Stimulated activated CD4-positive, alpha-beta T cell treated with anti-CD3 and anti-CD28 coated beads, Interleukin-15, amount 100 ng/mL, for 48 hours (primary cell): ENCODE measurements at regions not wholly inside any gene's neighbourhood (a gene's known extent, or its start where the extent isn't known, plus 50 kb on each side); places are given as distances from the start of the nearest gene placed in this dataset.

Experiments
- DNase-seq, 2 donors: peaks; one replicate each; pipeline ENCODE4 v3.0.0-alpha.2; 2020; ENCODE audit warnings: low read depth in 2 of 2

GRCh38 chr1:199688133-199688676, 339.3 kb upstream of the NR5A2 start:
- no peak for DNase-seq

DNA sequence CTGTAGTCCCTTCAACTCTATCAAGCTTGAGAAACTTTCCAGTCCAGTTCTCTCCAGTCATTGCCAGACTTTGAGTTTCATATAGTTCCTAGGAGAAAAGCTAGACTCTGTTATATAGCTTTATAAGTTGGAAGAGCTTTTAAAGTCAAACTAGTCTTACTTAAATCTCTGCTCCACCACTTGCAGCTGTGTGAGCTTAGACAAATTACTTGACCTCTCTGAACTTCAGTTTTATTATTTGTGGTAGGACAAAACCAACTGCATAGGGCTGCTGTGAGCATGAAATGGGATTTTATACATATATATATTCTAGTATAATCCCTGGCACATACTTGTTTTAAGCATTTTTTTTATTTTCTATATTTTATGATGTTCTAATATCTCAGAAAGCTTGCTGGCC, 338.7 kb upstream of the NR5A2 start:
- no peak for DNase-seq

DNA sequence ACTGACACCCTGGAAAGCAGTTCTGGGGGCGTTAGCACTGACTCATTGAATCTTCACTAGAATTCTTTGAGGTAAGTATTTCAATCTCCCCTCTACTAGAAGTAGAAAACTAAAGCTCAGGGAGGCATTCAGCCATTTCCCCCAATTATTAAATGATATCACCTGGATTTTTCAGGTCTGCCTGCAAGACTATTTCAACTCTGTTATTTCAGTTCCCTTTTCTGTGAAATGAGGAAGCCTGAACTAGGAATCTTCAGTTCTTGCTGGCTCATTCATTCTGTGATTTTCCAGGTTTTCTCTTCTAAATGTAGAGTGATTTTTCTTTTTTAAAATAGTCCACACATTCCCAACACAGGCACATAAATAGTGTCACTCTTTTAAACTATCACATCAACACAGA, 337.0 kb upstream of the NR5A2 start:
- no peak for DNase-seq

GRCh38 chr1:199691540-199691939, 336.0 kb upstream of the NR5A2 start:
- DNase-seq, result no peak

- no peak for DNase-seq
Observed at GRCh38 chr1:199693724-199694123, 333.8 kb upstream of the NR5A2 start.

DNA sequence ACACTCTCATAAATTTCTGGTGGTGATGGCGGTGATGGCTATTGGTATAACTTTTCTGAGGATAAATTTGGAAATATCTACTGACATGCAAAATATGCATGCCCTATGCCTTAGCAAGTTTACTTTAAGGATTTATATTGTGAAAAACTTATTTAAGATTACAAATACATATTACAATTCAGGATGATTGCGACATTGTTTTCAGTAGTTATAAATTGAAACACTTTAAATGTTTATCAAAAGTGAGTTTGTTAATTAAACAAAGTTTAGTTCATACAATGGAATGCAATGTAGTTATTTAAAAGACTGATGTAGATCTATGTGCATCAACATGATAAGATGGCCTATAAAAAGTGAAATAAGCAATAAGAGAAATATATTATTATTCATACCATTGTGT, 331.3 kb upstream of the NR5A2 start:
- no peak for DNase-seq

- DNase-seq, result no peak
Observed at GRCh38 chr1:199698222-199698621, 329.3 kb upstream of the NR5A2 start.

GRCh38 chr1:199700551-199700950, 327.0 kb upstream of the NR5A2 start:
- DNase-seq, result no peak

DNA sequence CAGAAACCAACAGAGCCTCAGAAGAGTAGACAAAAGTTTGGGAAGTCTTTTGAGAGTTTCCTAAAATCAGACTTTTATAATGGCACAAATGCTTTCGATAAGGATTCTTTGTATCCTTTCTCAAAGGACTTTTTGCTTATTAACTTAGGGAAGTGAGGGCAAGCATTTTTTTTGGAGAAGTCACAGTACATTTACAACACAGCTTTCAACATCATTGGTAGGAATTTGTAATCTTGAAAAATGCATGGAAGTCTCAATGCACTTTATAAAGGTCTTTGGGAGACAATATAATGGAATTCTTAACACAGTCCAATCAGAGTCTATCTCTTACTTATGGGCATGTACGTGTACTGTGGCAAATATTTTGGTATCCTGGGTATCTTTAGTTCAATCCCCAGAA, 325.8 kb upstream of the NR5A2 start:
- no peak for DNase-seq

DNA sequence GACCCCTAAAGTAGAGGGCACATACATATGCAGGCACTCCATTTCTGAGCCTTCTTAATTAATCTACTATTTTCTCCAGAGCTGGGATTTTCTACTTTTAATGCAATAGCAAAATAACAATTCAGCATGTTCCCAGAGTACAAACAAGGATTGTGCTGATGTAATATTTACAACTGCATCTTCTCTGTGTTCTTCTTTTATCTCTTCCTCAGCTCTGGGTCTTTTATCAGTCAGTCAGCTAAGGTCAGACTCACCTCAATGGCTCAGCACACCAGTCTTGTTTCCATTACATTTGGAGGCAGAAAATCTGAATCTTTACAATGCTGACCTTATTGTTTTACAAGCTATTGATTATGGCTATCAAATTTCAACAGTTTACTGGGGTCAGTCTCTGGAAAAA, 323.3 kb upstream of the NR5A2 start:
- DNase-seq, result no peak

- no peak for DNase-seq
Observed at GRCh38 chr1:199705825-199706224, 321.7 kb upstream of the NR5A2 start.

DNA sequence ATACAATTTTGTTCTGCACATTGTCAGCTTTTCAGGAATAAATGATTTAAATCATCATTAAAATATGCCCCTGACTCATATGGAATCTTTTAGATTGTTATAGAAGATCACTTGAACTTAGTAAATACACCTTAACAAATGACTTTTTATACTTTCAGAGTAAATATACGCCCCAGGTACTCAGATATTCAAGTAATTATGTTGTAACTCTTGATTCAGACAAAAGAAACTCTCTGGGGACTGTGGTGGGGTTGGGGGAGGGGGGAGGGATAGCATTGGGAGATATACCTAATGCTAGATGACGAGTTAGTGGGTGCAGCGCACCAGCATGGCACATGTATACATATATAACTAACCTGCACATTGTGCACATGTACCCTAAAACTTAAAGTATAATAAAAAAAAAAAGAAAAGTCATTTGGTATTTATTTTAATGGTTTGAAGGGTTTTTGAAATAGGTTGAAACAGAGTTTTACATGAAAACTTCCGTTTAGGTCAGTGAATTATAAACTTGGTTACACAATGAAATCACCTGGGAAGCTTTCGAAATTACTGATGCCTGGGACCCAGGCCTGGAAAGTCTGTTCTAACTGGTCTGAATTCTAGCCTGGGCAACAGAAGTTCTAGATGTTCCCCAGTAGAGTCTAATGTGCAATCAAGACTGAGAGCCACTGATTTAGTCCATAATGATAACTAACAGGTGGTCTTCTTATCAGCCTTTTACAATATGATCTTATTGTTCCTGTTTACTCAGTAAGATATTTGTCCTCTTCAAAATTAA, 320.5 kb upstream of the NR5A2 start:
- no peak for DNase-seq

DNA sequence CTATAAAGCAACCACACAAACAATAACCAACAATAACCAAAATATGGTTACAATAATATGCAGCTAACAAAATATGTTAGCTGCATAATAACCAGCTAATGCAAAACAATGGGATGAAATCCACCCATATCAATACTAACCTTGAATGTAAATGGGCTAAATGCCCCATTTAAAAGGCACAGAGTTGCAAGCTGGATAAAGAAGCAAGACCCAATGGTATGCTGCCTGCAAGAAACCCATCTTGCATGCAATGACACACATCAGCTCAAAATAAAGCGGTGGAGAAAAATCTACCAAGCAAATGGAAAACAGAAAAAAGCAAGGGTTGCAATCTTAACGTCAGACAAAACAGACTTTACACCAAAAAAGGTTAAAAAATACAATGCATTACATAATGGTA, 316.5 kb upstream of the NR5A2 start:
- no peak for DNase-seq

DNA sequence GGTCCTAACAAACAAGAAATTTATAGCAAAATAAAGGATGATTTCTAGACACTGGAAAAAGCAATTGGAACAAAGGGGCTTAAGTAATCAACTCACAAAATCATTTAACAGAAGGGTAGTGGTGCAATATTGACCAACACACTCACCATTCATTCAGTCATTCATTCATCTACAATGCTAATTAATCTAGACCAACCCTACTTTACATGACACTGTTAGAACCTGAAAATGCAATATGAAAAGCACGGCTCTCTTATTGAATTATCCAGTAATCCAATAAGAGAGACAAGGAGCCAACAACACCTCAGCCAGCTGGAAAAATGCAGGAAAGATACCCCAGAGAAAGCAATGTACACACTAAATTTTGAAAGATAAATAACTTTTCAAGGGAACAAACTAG, 310.8 kb upstream of the NR5A2 start:
- no peak for DNase-seq

- DNase-seq, result no peak
Observed at GRCh38 chr1:199719156-199719842, 308.2 kb upstream of the NR5A2 start.

- DNase-seq, result no peak
Observed at GRCh38 chr1:199720496-199720895, 307.0 kb upstream of the NR5A2 start.

DNA sequence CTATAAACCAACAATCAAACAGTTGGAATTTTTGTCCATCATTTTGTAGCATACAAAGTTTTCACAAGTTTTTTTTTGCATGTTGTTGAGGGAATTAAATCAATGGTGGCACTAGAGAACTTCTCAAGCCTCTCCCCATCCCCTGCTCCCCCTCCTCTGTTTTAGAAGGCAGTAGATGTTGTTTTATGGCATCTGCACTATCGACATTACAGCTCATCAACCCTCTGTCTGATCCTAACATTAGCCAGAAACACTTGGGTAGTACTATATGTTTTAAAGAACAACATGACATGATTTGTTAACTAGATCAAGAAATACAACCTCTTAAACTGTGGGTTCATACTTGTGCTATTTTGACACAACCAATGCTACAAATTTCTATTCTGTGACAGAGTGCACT, 306.5 kb upstream of the NR5A2 start:
- no peak for DNase-seq

DNA sequence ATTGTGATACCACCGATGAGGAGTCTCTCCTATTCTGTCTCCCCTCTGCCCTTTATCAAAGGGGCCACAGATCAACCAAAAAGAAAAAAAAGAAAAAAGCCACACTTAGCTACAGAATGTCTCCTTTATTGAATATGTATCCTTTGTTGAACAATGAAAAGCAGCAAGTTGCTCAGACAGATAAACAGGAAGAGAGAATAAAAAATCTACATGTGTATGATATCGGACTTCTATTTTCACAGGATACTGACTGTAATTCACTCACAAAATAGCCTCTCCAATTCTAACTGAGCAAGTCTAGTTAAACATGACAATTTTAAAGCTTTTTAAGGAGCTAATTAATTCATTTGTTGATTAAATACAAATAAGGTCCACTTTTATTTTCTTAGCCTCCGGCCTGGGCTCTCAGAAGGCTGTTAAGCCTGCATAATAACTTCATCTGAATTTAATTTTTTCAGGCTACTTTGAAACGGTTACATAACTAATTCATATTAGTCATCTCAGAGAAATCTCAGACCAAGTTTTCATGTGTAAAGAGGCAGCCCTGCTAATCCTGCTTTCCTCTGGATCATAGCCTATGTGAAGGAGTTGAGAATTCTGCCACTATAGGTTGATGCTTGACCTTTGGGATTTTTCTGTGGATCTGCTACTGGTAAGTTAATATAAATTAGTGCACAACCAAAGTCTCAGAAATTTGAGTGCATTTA, 304.1 kb upstream of the NR5A2 start:
- no peak for DNase-seq

DNA sequence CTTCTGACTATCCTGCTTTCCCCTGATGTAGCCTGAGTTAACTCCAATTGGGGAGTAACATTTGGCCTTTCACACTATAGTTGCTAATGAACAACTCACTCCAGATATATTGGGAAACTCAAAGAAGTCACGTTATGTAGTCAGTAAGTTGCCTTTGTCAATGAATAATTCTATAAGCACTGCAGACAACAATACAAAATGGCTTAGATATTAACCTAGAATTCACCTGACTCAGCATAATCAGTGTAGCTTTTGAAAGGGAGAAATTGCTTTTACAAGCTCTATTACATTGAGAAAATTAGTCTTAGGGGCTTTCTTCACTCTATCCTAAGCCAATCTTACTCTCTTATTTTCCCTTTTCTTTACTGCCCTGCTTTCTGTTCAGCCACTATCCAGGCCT, 303.5 kb upstream of the NR5A2 start:
- no peak for DNase-seq

- DNase-seq, result no peak
Observed at GRCh38 chr1:199725002-199725565, 302.4 kb upstream of the NR5A2 start.

DNA sequence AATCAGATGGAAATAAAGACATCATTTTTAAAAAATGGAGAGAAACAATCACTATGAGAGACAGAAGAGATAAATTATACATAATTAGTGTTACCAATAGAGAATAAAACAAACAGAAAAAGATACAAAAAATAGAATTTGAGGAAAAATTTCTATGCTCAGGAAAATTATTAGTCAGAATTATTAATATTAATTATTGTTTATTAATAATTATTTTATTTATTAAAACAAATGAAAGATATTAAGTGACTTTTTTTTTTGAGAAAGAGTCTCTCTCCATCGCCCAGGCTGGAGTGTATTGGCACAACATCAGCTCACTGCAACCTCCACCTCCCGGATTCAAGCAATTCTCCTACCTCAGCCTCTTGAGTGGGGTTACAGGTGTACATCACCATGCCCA, 299.8 kb upstream of the NR5A2 start:
- no peak for DNase-seq

GRCh38 chr1:199728345-199728744, 299.2 kb upstream of the NR5A2 start:
- DNase-seq, result no peak
